ENCODE measurements at regions not wholly inside any gene's neighbourhood (a gene's known extent, or its start where the extent isn't known, plus 50 kb on each side); places are given as distances from the start of the nearest gene placed in this dataset.

- Mint-ChIP-seq H3K36me3 (no peaks in the 10 kb centered on the region), H3K27ac (no peak overlapping the region), H3K4me3 (no peak overlapping the region), H3K4me1 (peaks cover 36% of the 10 kb centered on the region), H3K9me3 (no peaks in the 10 kb centered on the region), H3K27me3 (ENCODE audit: low read depth in 3 of 3) (peaks cover 1 to 7% (median 1%) of the 10 kb centered on the region in 3 donors)
- no peak for DNase-seq
- Histone ChIP-seq H4K20me1 (ENCODE audit: insufficient read depth, low read length) (no peaks in the 10 kb centered on the region), H3K27me3 (ENCODE audit: control insufficient read depth in 2 of 2, insufficient read depth in 2 of 2, low read length in 2 of 2) (no peaks in the 10 kb centered on the region), H3K4me2 (replicated peaks; ENCODE audit: extremely low read depth, low read length, poor library complexity, severe bottlenecking) (no peak overlapping the region), H3K4me3 (replicated peaks in 1 of 3; ENCODE audit: low read depth in 2 of 3, low read length in 3 of 3) (no peak overlapping the region), H3K4me1 (ENCODE audit: control insufficient read depth in 1 of 2, insufficient read depth in 2 of 2, low read length in 2 of 2) (peaks cover 30 to 31% of the 10 kb centered on the region in 2 donors), H3K36me3 (replicated peaks in 1 of 2; ENCODE audit: control insufficient read depth in 1 of 2, insufficient read depth in 2 of 2, low read length in 2 of 2) (no peaks in the 10 kb centered on the region), H3K27ac (ENCODE audit: low read depth in 1 of 2, low read length in 2 of 2) (no peak overlapping the region), H3K79me2 (ENCODE audit: insufficient read depth, low read length) (no peaks in the 10 kb centered on the region), H3K9me3 (replicated peaks in 1 of 2; ENCODE audit: control insufficient read depth in 1 of 2, insufficient read depth in 1 of 2, low read length in 2 of 2) (no peaks in the 10 kb centered on the region), H2AFZ (ENCODE audit: insufficient read depth, low read depth, low read length, poor library complexity, severe bottlenecking) (no peak overlapping the region), H3K9ac (ENCODE audit: insufficient read depth, low read length, poor library complexity, severe bottlenecking) (no peak overlapping the region)
- intact Hi-C loops (cut with micrococcal nuclease), result no loop called here
- 14% methylated on average over 1 of the region's 7 CpGs for WGBS (ENCODE audit: insufficient coverage)
- no peak for TF ChIP-seq CTCF (IDR thresholded peaks at IDR 0.05)
These were observed 188.3 kb upstream of the CAMK1G start for GRCh38 chr1:209395169-209395568.

GRCh38 chr1:209397371-209397770 is 186.1 kb upstream of the CAMK1G start:
- Mint-ChIP-seq H3K36me3 (no peaks in the 10 kb centered on the region), H3K9me3 (no peaks in the 10 kb centered on the region), H3K27ac (peak overlapping the region in 4 of 7 donors; percentile 51 to 95 (median 83)), H3K27me3 (ENCODE audit: low read depth in 3 of 3) (peaks cover 1 to 7% (median 1%) of the 10 kb centered on the region in 3 donors), H3K4me1 (peaks cover 36% of the 10 kb centered on the region), H3K4me3 (no peak overlapping the region)
- H3K27me3 ChIP-seq (ENCODE audit: control insufficient read depth in 2 of 2, insufficient read depth in 2 of 2, low read length in 2 of 2), result no peaks in the 10 kb centered on the region
- H3K4me2 ChIP-seq (replicated peaks; ENCODE audit: extremely low read depth, low read length, poor library complexity, severe bottlenecking), result peak overlapping the region; percentile 51
- no peaks in the 10 kb centered on the region for H3K79me2 ChIP-seq (ENCODE audit: insufficient read depth, low read length)
- peak overlapping the region in 1 of 2 donors; percentile 67 for H3K27ac ChIP-seq (ENCODE audit: low read depth in 1 of 2, low read length in 2 of 2)
- TF ChIP-seq CTCF (IDR thresholded peaks at IDR 0.05), result no peak
- no peaks in the 10 kb centered on the region for H3K36me3 ChIP-seq (replicated peaks in 1 of 2; ENCODE audit: control insufficient read depth in 1 of 2, insufficient read depth in 2 of 2, low read length in 2 of 2)
- H4K20me1 ChIP-seq (ENCODE audit: insufficient read depth, low read length), result no peaks in the 10 kb centered on the region
- no peak overlapping the region for H3K9ac ChIP-seq (ENCODE audit: insufficient read depth, low read length, poor library complexity, severe bottlenecking)
- peaks cover 30 to 33% of the 10 kb centered on the region in 2 donors for H3K4me1 ChIP-seq (ENCODE audit: control insufficient read depth in 1 of 2, insufficient read depth in 2 of 2, low read length in 2 of 2)
- intact Hi-C loops (cut with micrococcal nuclease), result no loop called here
- WGBS (ENCODE audit: insufficient coverage), result no CpG with 5 or more reads among the region's 6 CpGs
- no peaks in the 10 kb centered on the region for H3K9me3 ChIP-seq (replicated peaks in 1 of 2; ENCODE audit: control insufficient read depth in 1 of 2, insufficient read depth in 1 of 2, low read length in 2 of 2)
- peak overlapping the region in 1 of 3 experiments; percentile 44 for H3K4me3 ChIP-seq (replicated peaks in 1 of 3; ENCODE audit: low read depth in 2 of 3, low read length in 3 of 3)
- no peak overlapping the region for H2AFZ ChIP-seq (ENCODE audit: insufficient read depth, low read depth, low read length, poor library complexity, severe bottlenecking)
- peak in 1 of 3 donors; percentile 33 for DNase-seq
